Left ventricle myocardium inferior (tissue), 1 donor: ENCODE measurements at regions not wholly inside any gene's neighbourhood (a gene's known extent, or its start where the extent isn't known, plus 50 kb on each side); places are given as distances from the start of the nearest gene placed in this dataset.

Experiments
- DNase-seq: peaks from one replicate; pipeline ENCODE4 v3.0.0-alpha.2; 2020
- H3K27ac ChIP-seq: fragments of 200-600 bp; replicated peaks from 2 replicates; pipeline ENCODE4 v1.8.0; 2021
- H3K27me3 ChIP-seq: fragments of 200-600 bp; 2 replicates; pipeline ENCODE4 v1.8.0; 2021; ENCODE audit warnings: low read depth
- H3K36me3 ChIP-seq: fragments of 200-600 bp; 2 replicates; pipeline ENCODE4 v1.8.0; 2021
- H3K4me1 ChIP-seq: fragments of 200-600 bp; 2 replicates; pipeline ENCODE4 v1.8.0; 2021
- H3K4me3 ChIP-seq: fragments of 200-600 bp; 2 replicates; pipeline ENCODE4 v1.8.0; 2021; ENCODE audit warnings: mild to moderate bottlenecking, moderate library complexity
- H3K9me3 ChIP-seq: fragments of 200-600 bp; replicated peaks from 2 replicates; pipeline ENCODE4 v1.8.0; 2021
- intact Hi-C: fragments of 100-400 bp; cut with micrococcal nuclease; formaldehyde crosslinking; loops from one replicate; pipeline ENCODE4 v1.11.0; 2022
- TF ChIP-seq, protein P1 (sequence below): fragments of 200-600 bp; IDR thresholded peaks from 2 replicates; pipeline ENCODE4 v1.8.0; 2021; ENCODE audit warnings: antibody characterized with exemption, mild to moderate bottlenecking, borderline replicate concordance
- donor health status: DM: no; HTN: yes; CAD: no; lungs with severe emphysema.

DNA sequence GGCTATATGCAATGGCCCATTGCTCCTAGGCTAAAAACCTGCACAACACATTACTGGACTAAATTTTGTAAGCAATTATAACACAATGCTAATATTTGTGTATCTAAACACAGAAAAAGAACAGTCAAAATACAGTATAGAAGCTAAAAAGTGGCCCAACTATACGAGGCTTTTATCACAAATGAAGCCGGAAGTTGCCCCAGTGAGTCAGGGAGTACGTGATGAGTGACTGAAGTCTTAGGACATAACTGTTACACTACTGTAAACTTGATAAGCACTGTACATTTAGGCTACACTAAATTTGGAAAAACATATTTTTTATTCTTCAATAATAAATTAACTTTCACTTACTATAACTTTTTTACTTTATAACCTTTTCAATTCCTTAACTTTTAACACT is 105.2 kb upstream of the PRR16 start:
- H3K9me3 ChIP-seq: no peaks in the 10 kb centered on the region
- no peak for DNase-seq
- H3K27ac ChIP-seq: no peak overlapping the region
- H3K36me3 ChIP-seq: no peaks in the 10 kb centered on the region
- intact Hi-C loops: no loop called here
- no peaks in the 10 kb centered on the region for H3K4me1 ChIP-seq
- TF ChIP-seq, protein P1, sequence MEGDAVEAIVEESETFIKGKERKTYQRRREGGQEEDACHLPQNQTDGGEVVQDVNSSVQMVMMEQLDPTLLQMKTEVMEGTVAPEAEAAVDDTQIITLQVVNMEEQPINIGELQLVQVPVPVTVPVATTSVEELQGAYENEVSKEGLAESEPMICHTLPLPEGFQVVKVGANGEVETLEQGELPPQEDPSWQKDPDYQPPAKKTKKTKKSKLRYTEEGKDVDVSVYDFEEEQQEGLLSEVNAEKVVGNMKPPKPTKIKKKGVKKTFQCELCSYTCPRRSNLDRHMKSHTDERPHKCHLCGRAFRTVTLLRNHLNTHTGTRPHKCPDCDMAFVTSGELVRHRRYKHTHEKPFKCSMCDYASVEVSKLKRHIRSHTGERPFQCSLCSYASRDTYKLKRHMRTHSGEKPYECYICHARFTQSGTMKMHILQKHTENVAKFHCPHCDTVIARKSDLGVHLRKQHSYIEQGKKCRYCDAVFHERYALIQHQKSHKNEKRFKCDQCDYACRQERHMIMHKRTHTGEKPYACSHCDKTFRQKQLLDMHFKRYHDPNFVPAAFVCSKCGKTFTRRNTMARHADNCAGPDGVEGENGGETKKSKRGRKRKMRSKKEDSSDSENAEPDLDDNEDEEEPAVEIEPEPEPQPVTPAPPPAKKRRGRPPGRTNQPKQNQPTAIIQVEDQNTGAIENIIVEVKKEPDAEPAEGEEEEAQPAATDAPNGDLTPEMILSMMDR: no peak
- H3K27me3 ChIP-seq: no peaks in the 10 kb centered on the region
- no peak overlapping the region for H3K4me3 ChIP-seq

- Histone ChIP-seq H3K36me3 (no peaks in the 10 kb centered on the region), H3K9me3 (no peaks in the 10 kb centered on the region), H3K27ac (no peak overlapping the region), H3K27me3 (no peaks in the 10 kb centered on the region), H3K4me3 (no peak overlapping the region), H3K4me1 (no peaks in the 10 kb centered on the region)
- DNase-seq: no peak
- TF ChIP-seq, protein P1: no peak
- intact Hi-C loops: no loop called here
These were observed 102.2 kb upstream of the PRR16 start for GRCh38 chr5:120361941-120362340.

DNA sequence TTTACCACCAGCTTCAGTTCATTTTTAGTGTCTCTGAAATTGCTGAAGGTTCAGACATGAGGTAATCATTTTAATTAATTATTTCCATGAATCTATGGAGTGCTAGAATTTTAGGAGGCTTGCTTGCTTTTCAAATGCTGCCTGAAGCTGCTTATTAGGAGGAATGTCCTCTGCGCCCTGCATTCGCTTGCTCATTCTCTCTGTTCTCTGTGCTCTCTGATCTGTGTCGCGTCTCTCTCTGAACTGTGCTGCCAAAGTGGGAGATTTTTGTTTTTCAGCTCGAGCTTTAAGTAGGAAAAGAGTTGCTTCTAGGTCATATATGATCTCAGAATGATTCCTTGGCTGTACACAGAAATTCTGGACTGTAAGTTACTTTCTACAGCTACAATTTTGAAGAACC is 101.7 kb upstream of the PRR16 start:
- Histone ChIP-seq H3K36me3 (no peaks in the 10 kb centered on the region), H3K4me3 (no peak overlapping the region), H3K27ac (no peak overlapping the region), H3K4me1 (no peaks in the 10 kb centered on the region), H3K27me3 (no peaks in the 10 kb centered on the region), H3K9me3 (no peaks in the 10 kb centered on the region)
- intact Hi-C loops: no loop called here
- no peak for DNase-seq
- TF ChIP-seq, protein P1: no peak

GRCh38 chr5:120365656-120366446 is 98.2 kb upstream of the PRR16 start:
- intact Hi-C loops: no loop called here
- H3K27me3 ChIP-seq: no peaks in the 10 kb centered on the region
- TF ChIP-seq, protein P1: no peak
- H3K36me3 ChIP-seq: no peaks in the 10 kb centered on the region
- no peak for DNase-seq
- no peak overlapping the region for H3K4me3 ChIP-seq
- H3K27ac ChIP-seq: no peak overlapping the region
- H3K4me1 ChIP-seq: no peaks in the 10 kb centered on the region
- no peaks in the 10 kb centered on the region for H3K9me3 ChIP-seq

DNA sequence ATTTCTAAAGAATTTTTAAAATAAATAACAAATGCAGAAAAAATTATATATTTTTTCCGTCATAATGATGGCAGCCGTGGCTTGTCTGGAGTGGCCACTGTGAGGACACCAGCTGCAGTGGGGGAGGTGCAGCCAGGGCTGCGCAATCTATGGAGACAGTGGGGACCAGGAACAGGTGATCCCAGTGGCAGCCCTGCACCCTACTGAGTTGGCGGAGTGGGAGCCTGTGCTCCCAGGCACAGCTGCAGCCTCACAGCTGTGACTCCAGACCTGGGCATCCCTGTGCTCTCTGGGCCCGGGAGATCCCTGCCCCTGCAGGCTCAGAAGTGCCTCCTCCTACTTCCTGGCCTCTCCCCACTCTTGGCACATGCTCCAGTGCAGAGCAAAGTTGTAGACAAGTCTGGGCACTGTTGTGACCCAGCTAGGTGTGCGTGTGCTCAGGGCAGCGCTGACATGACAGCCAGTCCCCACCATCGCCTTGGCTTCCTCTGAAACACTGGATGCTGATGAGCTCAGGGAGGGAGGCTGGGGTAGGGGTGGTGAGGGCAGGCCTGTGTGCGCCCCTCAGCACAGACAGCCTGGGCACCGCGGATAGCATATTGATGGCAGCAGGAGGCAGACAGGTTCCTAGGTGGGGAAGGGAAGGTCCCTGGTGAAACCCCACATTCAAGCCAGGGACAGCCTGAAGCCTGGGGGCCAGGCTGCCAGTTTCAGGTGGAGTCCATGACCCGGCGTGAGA is 96.0 kb upstream of the PRR16 start:
- H3K36me3 ChIP-seq: no peaks in the 10 kb centered on the region
- no peaks in the 10 kb centered on the region for H3K27me3 ChIP-seq
- no peak overlapping the region for H3K27ac ChIP-seq
- H3K4me1 ChIP-seq: no peaks in the 10 kb centered on the region
- no peaks in the 10 kb centered on the region for H3K9me3 ChIP-seq
- intact Hi-C loops: no loop called here
- TF ChIP-seq, protein P1: no peak
- no peak for DNase-seq
- no peak overlapping the region for H3K4me3 ChIP-seq
